Esophagus squamous epithelium (tissue), 5 donors: ENCODE measurements at regions not wholly inside any gene's neighbourhood (a gene's known extent, or its start where the extent isn't known, plus 50 kb on each side); places are given as distances from the start of the nearest gene placed in this dataset.

Experiments used
- DNase-seq: peaks from one replicate; lab custom pipeline; 2025; lab: John Stamatoyannopoulos, UW
- H3K27ac ChIP-seq, 4 donors: fragments of 200-600 bp; sonication (generic); one replicate each; pipeline ENCODE4 v1.5.1; 2016 to 2019; ENCODE audit warnings: mild to moderate bottlenecking in 1 of 4
- H3K27me3 ChIP-seq, 4 donors: fragments of 200-600 bp; sonication (generic); 1 replicate in 3 of 4; 2 replicates in 1 of 4; pipeline versions ENCODE4 v1.5.1 to v1.6.0; 2017 to 2021; ENCODE audit warnings: antibody characterized with exemption in 1 of 4
- H3K36me3 ChIP-seq, 3 donors: fragments of 200-600 bp; sonication (generic); one replicate each; pipeline ENCODE4 v1.5.1; 2016 to 2019
- H3K4me1 ChIP-seq, 3 donors: fragments of 200-600 bp; sonication (generic); one replicate each; pipeline ENCODE4 v1.5.1; 2017 to 2019
- H3K4me3 ChIP-seq, 4 donors: fragments of 200-600 bp; sonication (generic); 1 replicate in 3 of 4; 2 replicates in 1 of 4; pipeline ENCODE4 v1.5.1; 2016 to 2019; ENCODE audit warnings: mild to moderate bottlenecking in 2 of 4, moderate library complexity in 1 of 4
- H3K9me3 ChIP-seq, 3 donors: fragments of 200-600 bp; sonication (generic); one replicate each; pipeline ENCODE4 v1.5.1; 2016 to 2019
- POLR2A ChIP-seq, 4 donors: fragments of 450-650 bp; IDR thresholded peaks; one replicate each; pipeline ENCODE4 v1.6.1; 2017; ENCODE audit warnings: antibody characterized with exemption in 4 of 4, mild to moderate bottlenecking in 4 of 4, moderate library complexity in 3 of 4
- WGBS, 2 donors: methylation state at CpG; one replicate each; pipeline ENCODE4 v1.1.5; 2018; 5-methylcytosine and 5-hydroxymethylcytosine counted together
- intact Hi-C: fragments of 100-400 bp; cut with DNase I; formaldehyde crosslinking; loops from one replicate; pipeline ENCODE4 v1.15.0; 2022
- TF ChIP-seq, protein P1 (sequence below), 6 experiments: fragments of 450-650 bp in 4 of 6; fragments of 200-600 bp in 2 of 6; sonication (generic) in 2 of 6; IDR thresholded peaks; one replicate each; pipeline ENCODE4 v1.5.1; 2016 to 2019; ENCODE audit warnings: antibody characterized with exemption in 6 of 6, mild to moderate bottlenecking in 4 of 6, moderate library complexity in 4 of 6
- donor health status: DM: yes; HTN: yes; CAD: no.

DNA sequence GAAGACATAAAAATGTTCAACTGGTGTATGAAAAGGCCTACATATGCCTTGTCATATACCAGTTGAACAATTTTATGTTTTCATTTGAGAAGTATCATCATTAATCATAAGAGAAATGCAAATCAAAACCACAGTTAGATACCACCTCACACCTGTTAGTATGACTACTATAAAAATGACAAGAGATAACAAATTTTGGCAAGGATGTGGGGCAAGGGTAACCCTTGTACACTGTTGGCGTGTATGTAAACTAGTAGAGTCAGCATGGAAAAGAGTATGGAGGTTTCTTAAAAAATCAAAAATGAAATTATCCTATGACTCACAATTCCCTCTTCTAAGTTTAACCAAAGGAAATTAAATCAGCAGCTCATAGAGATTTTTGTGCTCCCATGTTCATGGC is 250.4 kb upstream of the ST8SIA4 start:
- TF ChIP-seq, protein P1, sequence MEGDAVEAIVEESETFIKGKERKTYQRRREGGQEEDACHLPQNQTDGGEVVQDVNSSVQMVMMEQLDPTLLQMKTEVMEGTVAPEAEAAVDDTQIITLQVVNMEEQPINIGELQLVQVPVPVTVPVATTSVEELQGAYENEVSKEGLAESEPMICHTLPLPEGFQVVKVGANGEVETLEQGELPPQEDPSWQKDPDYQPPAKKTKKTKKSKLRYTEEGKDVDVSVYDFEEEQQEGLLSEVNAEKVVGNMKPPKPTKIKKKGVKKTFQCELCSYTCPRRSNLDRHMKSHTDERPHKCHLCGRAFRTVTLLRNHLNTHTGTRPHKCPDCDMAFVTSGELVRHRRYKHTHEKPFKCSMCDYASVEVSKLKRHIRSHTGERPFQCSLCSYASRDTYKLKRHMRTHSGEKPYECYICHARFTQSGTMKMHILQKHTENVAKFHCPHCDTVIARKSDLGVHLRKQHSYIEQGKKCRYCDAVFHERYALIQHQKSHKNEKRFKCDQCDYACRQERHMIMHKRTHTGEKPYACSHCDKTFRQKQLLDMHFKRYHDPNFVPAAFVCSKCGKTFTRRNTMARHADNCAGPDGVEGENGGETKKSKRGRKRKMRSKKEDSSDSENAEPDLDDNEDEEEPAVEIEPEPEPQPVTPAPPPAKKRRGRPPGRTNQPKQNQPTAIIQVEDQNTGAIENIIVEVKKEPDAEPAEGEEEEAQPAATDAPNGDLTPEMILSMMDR (IDR thresholded peaks at IDR 0.05) = no peak
- TF ChIP-seq POLR2A (IDR thresholded peaks at IDR 0.05) = no peak
- intact Hi-C loops = no loop called here

DNA sequence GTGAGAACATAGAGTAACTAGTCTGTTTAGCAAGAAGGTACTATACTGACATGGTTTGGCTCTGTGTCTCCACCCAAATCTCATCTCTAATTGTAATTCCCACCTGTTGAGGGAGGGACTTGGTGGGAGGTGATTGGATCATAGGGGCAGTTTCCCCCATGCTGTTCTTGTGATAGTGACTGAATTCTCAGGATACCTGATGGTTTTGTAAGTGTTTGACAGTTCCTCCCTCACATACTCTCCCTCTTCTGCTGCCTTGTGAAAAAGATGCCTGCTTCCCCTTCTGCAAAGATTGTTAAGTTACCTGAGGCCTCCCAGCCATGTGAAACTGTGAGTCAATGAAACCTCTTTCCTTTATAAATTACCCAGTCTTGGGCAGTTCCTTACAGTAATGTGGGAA is 240.4 kb upstream of the ST8SIA4 start:
- Histone ChIP-seq H3K36me3 (no peaks in the 10 kb centered on the region), H3K27me3 (no peaks in the 10 kb centered on the region), H3K27ac (no peak overlapping the region), H3K9me3 (no peaks in the 10 kb centered on the region), H3K4me3 (no peak overlapping the region), H3K4me1 (no peaks in the 10 kb centered on the region)
- TF ChIP-seq, protein P1 (IDR thresholded peaks at IDR 0.05) = no peak
- no peak for TF ChIP-seq POLR2A (IDR thresholded peaks at IDR 0.05)
- DNase-seq = no peak
- intact Hi-C loops = no loop called here

More for the DNA sequence above, 250.4 kb upstream of the ST8SIA4 start:
- DNase-seq = no peak
- 83 to 89% methylated on average over 1 of the region's 1 CpG for WGBS, 2 donors
- Histone ChIP-seq H3K9me3 (no peaks in the 10 kb centered on the region), H3K36me3 (no peaks in the 10 kb centered on the region), H3K27me3 (no peaks in the 10 kb centered on the region), H3K4me3 (no peak overlapping the region), H3K27ac (no peak overlapping the region), H3K4me1 (no peaks in the 10 kb centered on the region)

DNA sequence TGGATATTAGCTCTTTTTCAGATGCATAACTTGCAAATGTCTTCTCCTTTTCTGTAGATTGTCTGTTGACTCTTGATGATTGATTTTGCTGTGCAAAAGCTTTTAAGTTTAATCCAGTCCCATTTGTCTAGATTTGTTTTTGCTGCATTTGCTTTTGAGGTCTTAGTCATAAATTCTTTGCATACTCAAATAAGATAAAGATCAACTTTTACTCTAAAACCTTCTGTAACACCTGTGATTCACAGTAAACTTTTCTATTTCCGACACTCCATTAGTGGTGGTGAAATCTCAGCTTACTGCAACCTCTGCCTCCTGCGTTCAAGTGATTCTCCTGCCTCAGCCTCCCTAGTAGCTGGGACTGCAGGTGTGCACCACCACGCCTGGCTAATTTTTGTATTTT is 239.0 kb upstream of the ST8SIA4 start:
- DNase-seq = no peak
- intact Hi-C loops = no loop called here
- no peak overlapping the region for H3K27ac ChIP-seq
- WGBS, 2 donors = 83 to 89% methylated on average over 3 of the region's 3 CpGs
- H3K4me3 ChIP-seq = no peak overlapping the region
- H3K9me3 ChIP-seq = no peaks in the 10 kb centered on the region
- TF ChIP-seq POLR2A (IDR thresholded peaks at IDR 0.05) = no peak
- TF ChIP-seq, protein P1 (IDR thresholded peaks at IDR 0.05) = no peak
- no peaks in the 10 kb centered on the region for H3K27me3 ChIP-seq
- H3K36me3 ChIP-seq = no peaks in the 10 kb centered on the region
- no peaks in the 10 kb centered on the region for H3K4me1 ChIP-seq

DNA sequence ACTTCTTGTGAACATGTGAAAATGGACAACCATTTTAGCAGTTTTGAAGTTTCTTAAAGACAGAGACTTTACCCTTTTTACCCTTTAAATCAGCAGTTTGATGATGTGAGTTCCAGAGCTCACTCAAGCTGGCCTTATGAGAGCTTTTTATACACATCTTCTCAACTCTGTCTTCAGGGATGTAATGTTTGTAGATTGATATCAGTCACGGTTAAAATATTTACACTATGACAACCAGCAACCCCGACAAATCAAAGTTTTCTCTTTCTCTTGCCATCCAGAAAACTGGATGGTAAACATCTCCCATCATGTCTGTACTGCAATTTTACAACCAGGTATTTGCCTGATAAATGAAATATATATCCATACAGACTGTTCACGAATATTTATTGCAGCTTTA is 233.4 kb upstream of the ST8SIA4 start:
- Histone ChIP-seq H3K36me3 (no peaks in the 10 kb centered on the region), H3K4me3 (no peak overlapping the region), H3K27ac (no peak overlapping the region), H3K27me3 (no peaks in the 10 kb centered on the region), H3K4me1 (no peaks in the 10 kb centered on the region), H3K9me3 (no peaks in the 10 kb centered on the region)
- DNase-seq = no peak
- 50 to 61% methylated on average over 3 of the region's 3 CpGs for WGBS, 2 donors
- intact Hi-C loops = no loop called here
- TF ChIP-seq, protein P1 (IDR thresholded peaks at IDR 0.05) = no peak
- no peak for TF ChIP-seq POLR2A (IDR thresholded peaks at IDR 0.05)

DNA sequence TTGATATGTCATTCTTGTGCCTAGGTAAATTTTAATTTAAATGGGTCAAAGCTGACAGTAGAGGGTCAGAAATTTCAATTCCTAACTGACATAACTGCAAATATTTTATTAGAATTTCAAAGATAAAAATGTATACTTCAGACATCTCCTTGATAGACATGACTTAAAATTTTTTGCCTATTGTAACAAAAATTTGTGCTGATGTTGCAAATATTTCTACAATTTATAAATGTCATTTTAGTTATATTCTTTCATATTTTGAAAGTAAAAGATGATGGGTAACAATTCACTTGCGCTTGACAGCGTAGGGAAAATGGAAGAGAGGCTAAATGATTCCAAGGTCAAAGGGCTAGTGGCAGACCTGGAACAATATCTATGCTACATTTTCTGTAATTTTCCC is 220.3 kb upstream of the ST8SIA4 start:
- Histone ChIP-seq H3K27ac (no peak overlapping the region), H3K4me3 (no peak overlapping the region), H3K9me3 (no peaks in the 10 kb centered on the region), H3K27me3 (no peaks in the 10 kb centered on the region), H3K4me1 (no peaks in the 10 kb centered on the region), H3K36me3 (no peaks in the 10 kb centered on the region)
- intact Hi-C loops = no loop called here
- TF ChIP-seq, protein P1 (IDR thresholded peaks at IDR 0.05) = no peak
- no peak for TF ChIP-seq POLR2A (IDR thresholded peaks at IDR 0.05)
- no peak for DNase-seq
- WGBS, 2 donors = 89 to 90% methylated on average over 2 of the region's 2 CpGs
